WERI-Rb-1 (cell line): ENCODE measurements at regions not wholly inside any gene's neighbourhood (a gene's known extent, or its start where the extent isn't known, plus 50 kb on each side); places are given as distances from the start of the nearest gene placed in this dataset.

Source experiments
- DNase-seq: peaks from one replicate; pipeline ENCODE4 v3.0.0-alpha.2; 2020
- H3K27ac ChIP-seq: fragments of 250-450 bp; sonication (Bioruptor Pico); 2 replicates; pipeline ENCODE4 v1.5.1; 2020; ENCODE audit warnings: mild to moderate bottlenecking, moderate library complexity
- H3K27me3 ChIP-seq: fragments of 250-450 bp; sonication (Bioruptor Pico); 2 replicates; pipeline ENCODE4 v1.5.1; 2021; ENCODE audit warnings: mild to moderate bottlenecking, low read depth, moderate library complexity; ENCODE audit not compliant: insufficient read depth, severe bottlenecking
- H3K36me3 ChIP-seq: fragments of 250-450 bp; sonication (Bioruptor Pico); 2 replicates; pipeline ENCODE4 v1.5.1; 2020; ENCODE audit warnings: mild to moderate bottlenecking, moderate library complexity
- H3K4me3 ChIP-seq: 2 replicates; pipeline ENCODE4 v1.5.1; 2011; ENCODE audit warnings: low read depth, mild to moderate bottlenecking, control low read depth, low read length
- H3K9me3 ChIP-seq: fragments of 250-450 bp; sonication (Bioruptor Pico); 2 replicates; pipeline ENCODE4 v1.5.1; 2021; ENCODE audit warnings: mild to moderate bottlenecking, moderate library complexity; ENCODE audit not compliant: severe bottlenecking
- CTCF ChIP-seq: IDR thresholded peaks from 2 replicates; pipeline ENCODE4 v1.5.1; 2011; ENCODE audit warnings: low read depth, mild to moderate bottlenecking, control low read depth, inconsistent platforms, low read length

DNA sequence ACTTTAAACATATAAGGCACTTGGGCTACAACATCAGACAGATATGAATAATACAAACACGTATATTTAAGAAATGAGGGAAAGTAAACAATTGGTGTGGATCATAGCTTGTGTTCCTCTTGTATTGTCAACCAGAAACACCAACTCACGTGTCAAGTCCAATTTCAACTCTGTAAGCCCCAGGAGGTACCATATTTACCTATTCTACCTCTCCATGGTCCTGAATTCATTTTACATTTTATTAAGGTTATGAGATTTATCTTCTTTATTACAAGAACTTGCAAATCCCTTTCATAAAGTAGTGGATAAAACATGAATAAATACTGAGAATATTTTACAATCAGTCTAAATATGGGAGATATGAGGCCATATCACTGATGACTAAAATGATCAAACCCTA is 501.6 kb downstream of the MAT2B start:
- H3K27ac ChIP-seq: no peak overlapping the region
- no peak for DNase-seq
- no peaks in the 10 kb centered on the region for H3K9me3 ChIP-seq
- no peaks in the 10 kb centered on the region for H3K27me3 ChIP-seq
- no peak for TF ChIP-seq CTCF
- H3K36me3 ChIP-seq: no peaks in the 10 kb centered on the region
- H3K4me3 ChIP-seq: no peak overlapping the region

- no peaks in the 10 kb centered on the region for H3K27me3 ChIP-seq
- TF ChIP-seq CTCF: no peak
- H3K9me3 ChIP-seq: no peaks in the 10 kb centered on the region
- H3K36me3 ChIP-seq: no peaks in the 10 kb centered on the region
- DNase-seq: no peak
- no peak overlapping the region for H3K4me3 ChIP-seq
- no peak overlapping the region for H3K27ac ChIP-seq
Measured at GRCh38 chr5:164009621-164010020, 504.2 kb downstream of the MAT2B start.

DNA sequence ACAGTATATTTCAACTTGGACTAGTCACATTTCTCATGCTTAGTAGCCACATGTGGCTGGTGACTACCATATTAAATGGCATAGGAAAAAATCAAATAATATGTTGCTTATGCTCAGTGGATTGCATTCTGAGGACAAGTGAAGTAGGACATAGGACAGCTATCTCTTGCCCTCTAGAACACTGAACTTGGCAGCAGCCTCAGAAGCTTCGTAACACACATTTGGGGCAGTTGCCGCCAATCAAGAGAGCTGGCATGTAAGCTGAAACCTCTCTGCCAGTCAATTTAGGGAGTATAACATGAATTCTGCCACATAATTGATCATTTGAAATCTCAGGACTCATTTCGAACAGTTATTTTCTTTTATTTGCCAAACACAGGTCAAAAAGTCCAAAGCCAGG is 505.5 kb downstream of the MAT2B start:
- Histone ChIP-seq H3K27me3 (no peaks in the 10 kb centered on the region), H3K9me3 (no peaks in the 10 kb centered on the region), H3K4me3 (no peak overlapping the region), H3K27ac (no peak overlapping the region), H3K36me3 (no peaks in the 10 kb centered on the region)
- TF ChIP-seq CTCF: no peak
- DNase-seq: no peak

DNA sequence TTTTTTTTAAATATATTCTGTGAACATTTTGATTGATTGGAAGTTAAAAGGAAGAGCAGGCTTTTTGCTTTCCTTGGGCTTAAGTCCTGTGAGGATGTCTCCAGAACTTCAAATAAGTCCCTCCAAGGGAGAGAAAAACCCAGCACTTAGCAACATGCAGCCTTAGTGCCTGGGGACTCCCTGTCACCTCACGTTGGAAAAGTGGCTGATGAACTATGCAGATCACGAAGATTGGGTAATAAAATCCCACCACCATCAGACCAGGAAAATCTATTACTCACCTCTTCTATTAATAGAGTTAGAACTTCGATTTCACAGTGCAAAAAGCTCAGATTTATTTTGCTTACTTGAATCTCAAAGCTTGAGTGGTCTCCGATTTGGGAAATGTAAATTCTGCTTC is 507.0 kb downstream of the MAT2B start:
- DNase-seq: no peak
- Histone ChIP-seq H3K36me3 (no peaks in the 10 kb centered on the region), H3K9me3 (no peaks in the 10 kb centered on the region), H3K4me3 (no peak overlapping the region), H3K27ac (no peak overlapping the region), H3K27me3 (no peaks in the 10 kb centered on the region)
- no peak for TF ChIP-seq CTCF

DNA sequence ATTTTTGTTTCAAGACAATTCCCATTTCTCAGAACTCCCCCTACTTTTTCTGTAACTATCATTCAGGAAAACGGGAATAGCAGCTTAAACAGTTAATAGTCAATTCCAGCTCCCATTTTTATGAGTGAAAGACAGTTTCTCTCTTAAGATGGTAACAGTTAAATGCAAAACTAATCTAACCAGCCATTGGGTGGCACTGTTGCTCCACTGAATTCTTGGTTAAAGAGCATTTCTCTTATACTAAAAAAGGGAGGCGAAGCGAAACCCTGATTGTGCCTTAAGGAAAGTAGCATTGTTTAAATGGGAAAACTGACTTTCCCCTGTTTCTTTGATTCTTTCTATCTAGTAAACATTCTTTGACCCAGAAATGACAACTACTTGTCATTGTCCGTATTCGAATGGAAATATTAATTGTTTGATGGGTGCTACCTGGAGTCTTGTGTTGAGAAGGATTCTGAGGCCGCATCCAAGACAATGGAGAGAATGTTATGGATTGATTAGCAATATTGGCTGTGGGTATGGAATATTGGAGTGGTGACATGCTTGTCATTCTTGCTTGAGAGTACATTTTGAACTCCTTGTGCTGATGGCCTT is 507.8 kb downstream of the MAT2B start:
- Histone ChIP-seq H3K4me3 (no peak overlapping the region), H3K9me3 (no peaks in the 10 kb centered on the region), H3K27me3 (no peaks in the 10 kb centered on the region), H3K36me3 (no peaks in the 10 kb centered on the region), H3K27ac (no peak overlapping the region)
- DNase-seq: peak; percentile 64
- peak; percentile 48 for TF ChIP-seq CTCF

- no peaks in the 10 kb centered on the region for H3K36me3 ChIP-seq
- H3K27me3 ChIP-seq: no peaks in the 10 kb centered on the region
- H3K27ac ChIP-seq: no peak overlapping the region
- H3K9me3 ChIP-seq: no peaks in the 10 kb centered on the region
- no peak overlapping the region for H3K4me3 ChIP-seq
- no peak for TF ChIP-seq CTCF
- DNase-seq: no peak
Measured at GRCh38 chr5:164020116-164020515, 514.7 kb downstream of the MAT2B start.
